Brain microvascular endothelial cell (primary cell): ENCODE measurements at regions not wholly inside any gene's neighbourhood (a gene's known extent, or its start where the extent isn't known, plus 50 kb on each side); places are given as distances from the start of the nearest gene placed in this dataset.
"Not testable (repeated sequence)": the region's sequence is repeated elsewhere in the genome, so short reads cannot be mapped to it uniquely, and the experiment has no call there.

Source experiments
- DNase-seq: peaks from one replicate; pipeline ENCODE4 v3.0.0-alpha.2; 2020
- H3K27ac ChIP-seq: fragments of 250-450 bp; sonication (Bioruptor Pico); 2 replicates; pipeline ENCODE4 v1.5.1; 2020; ENCODE audit warnings: mild to moderate bottlenecking, moderate library complexity
- H3K27me3 ChIP-seq: fragments of 250-450 bp; sonication (Bioruptor Pico); replicated peaks from 2 replicates; pipeline ENCODE4 v1.5.1; 2020; ENCODE audit warnings: mild to moderate bottlenecking
- H3K36me3 ChIP-seq: fragments of 250-450 bp; sonication (Bioruptor Pico); replicated peaks from 2 replicates; pipeline ENCODE4 v1.5.1; 2020; ENCODE audit warnings: mild to moderate bottlenecking
- H3K4me3 ChIP-seq: 2 replicates; pipeline ENCODE4 v1.5.1; 2011; ENCODE audit warnings: low read depth, mild to moderate bottlenecking, control low read depth, low read length, moderate library complexity
- CTCF ChIP-seq: IDR thresholded peaks from 2 replicates; pipeline ENCODE4 v1.5.1; 2011; ENCODE audit warnings: low read depth, mild to moderate bottlenecking, moderate library complexity, low read length, control low read depth, inconsistent platforms; ENCODE audit errors: missing control alignments
- in situ Hi-C: cut with HindIII; loops from 2 replicates; pipeline ENCODE4 v1.10.0; 2017; ENCODE audit warnings: low sequenced_read_pairs, low pct_ligation_motif_present

GRCh38 chr3:82179291-82179690 is 417.8 kb upstream of the GBE1 start:
- no peak for DNase-seq
- no peak for TF ChIP-seq CTCF
- no peaks in the 10 kb centered on the region for H3K36me3 ChIP-seq
- in situ Hi-C loops = no loop called here
- no peak overlapping the region for H3K4me3 ChIP-seq
- H3K27me3 ChIP-seq = no peaks in the 10 kb centered on the region
- no peak overlapping the region for H3K27ac ChIP-seq

- H3K27ac ChIP-seq = no peak overlapping the region
- H3K36me3 ChIP-seq = no peaks in the 10 kb centered on the region
- in situ Hi-C loops = no loop called here
- TF ChIP-seq CTCF = no peak
- no peaks in the 10 kb centered on the region for H3K27me3 ChIP-seq
- no peak overlapping the region for H3K4me3 ChIP-seq
- DNase-seq = no peak
These were observed 416.8 kb upstream of the GBE1 start for GRCh38 chr3:82178291-82178690.

GRCh38 chr3:82177774-82178173 is 416.3 kb upstream of the GBE1 start:
- DNase-seq = no peak
- Histone ChIP-seq H3K27ac (no peak overlapping the region), H3K4me3 (no peak overlapping the region), H3K27me3 (no peaks in the 10 kb centered on the region), H3K36me3 (no peaks in the 10 kb centered on the region)
- in situ Hi-C loops = no loop called here
- TF ChIP-seq CTCF = no peak

- Histone ChIP-seq H3K27me3 (no peaks in the 10 kb centered on the region), H3K36me3 (no peaks in the 10 kb centered on the region), H3K27ac (no peak overlapping the region), H3K4me3 (no peak overlapping the region)
- no peak for TF ChIP-seq CTCF
- no peak for DNase-seq
- in situ Hi-C loops = no loop called here
These were observed 403.8 kb upstream of the GBE1 start for GRCh38 chr3:82165266-82165665.

- DNase-seq = no peak
- Histone ChIP-seq H3K27me3 (no peaks in the 10 kb centered on the region), H3K36me3 (no peaks in the 10 kb centered on the region), H3K4me3 (no peak overlapping the region), H3K27ac (no peak overlapping the region)
- peak; percentile 20 for TF ChIP-seq CTCF
- in situ Hi-C loops = no loop called here
These were observed 402.6 kb upstream of the GBE1 start for GRCh38 chr3:82163907-82164520.

- no peaks in the 10 kb centered on the region for H3K36me3 ChIP-seq
- in situ Hi-C loops = no loop called here
- no peak overlapping the region for H3K4me3 ChIP-seq
- peak; percentile 84 for DNase-seq
- no peak for TF ChIP-seq CTCF
- peak overlapping the region; percentile 20 for H3K27ac ChIP-seq
- no peaks in the 10 kb centered on the region for H3K27me3 ChIP-seq
These were observed 396.5 kb upstream of the GBE1 start for GRCh38 chr3:82157952-82158351.

GRCh38 chr3:82153892-82154291 is 392.4 kb upstream of the GBE1 start:
- H3K4me3 ChIP-seq, DNase-seq, H3K36me3 ChIP-seq, H3K27me3 ChIP-seq, in situ Hi-C loops, H3K27ac ChIP-seq: not testable (repeated sequence)
